Stimulated activated naive B cell treated with anti-CD40 and anti-IgM and Interleukin-4, amounts not matched to agents 10 μg/mL and 1 μg/mL and 100 μg/mL, for 72 hours (primary cell): ENCODE measurements at regions not wholly inside any gene's neighbourhood (a gene's known extent, or its start where the extent isn't known, plus 50 kb on each side); places are given as distances from the start of the nearest gene placed in this dataset.

ENCODE experiments used
- ATAC-seq, 2 donors: fragments of 150-1000 bp; cut with Tn5 transposase; replicated peaks; 2 replicates each; pipeline ENCODE4 v1.10.0; 2021; ENCODE audit warnings: moderate library complexity in 1 of 2
- DNase-seq: peaks from one replicate; pipeline ENCODE4 v3.0.0; 2021
- H3K27ac Mint-ChIP-seq: one replicate; pipeline ENCODE4 v1.8.0; 2022; ENCODE audit warnings: mild to moderate bottlenecking, mixed read lengths
- H3K27me3 Mint-ChIP-seq, 2 donors: one replicate each; pipeline ENCODE4 v1.8.0; 2022; ENCODE audit warnings: mixed read lengths in 2 of 2
- H3K36me3 Mint-ChIP-seq, 2 donors: one replicate each; pipeline ENCODE4 v1.8.0; 2022; ENCODE audit warnings: mixed read lengths in 2 of 2, mild to moderate bottlenecking in 1 of 2
- H3K4me1 Mint-ChIP-seq, 2 donors: one replicate each; pipeline ENCODE4 v1.8.0; 2022; ENCODE audit warnings: mixed read lengths in 2 of 2, mild to moderate bottlenecking in 1 of 2
- H3K4me3 Mint-ChIP-seq, 2 donors: one replicate each; pipeline ENCODE4 v1.8.0; 2022; ENCODE audit warnings: mild to moderate bottlenecking in 2 of 2, mixed read lengths in 2 of 2, moderate library complexity in 1 of 2
- H3K9me3 Mint-ChIP-seq, 2 donors: one replicate each; pipeline ENCODE4 v1.8.0; 2022; ENCODE audit warnings: mixed read lengths in 2 of 2, mild to moderate bottlenecking in 1 of 2

- Mint-ChIP-seq H3K9me3 (peaks cover 11 to 18% of the 10 kb centered on the region in 2 donors), H3K4me3 (no peak overlapping the region), H3K27ac (no peak overlapping the region), H3K27me3 (no peaks in the 10 kb centered on the region), H3K4me1 (no peaks in the 10 kb centered on the region), H3K36me3 (no peaks in the 10 kb centered on the region)
- ATAC-seq, result no peak
- no peak for DNase-seq
These were observed 298.8 kb upstream of the TBX3 start for GRCh38 chr12:114982760-114983159.

GRCh38 chr12:114981036-114981435 lies 297.1 kb upstream of the TBX3 start:
- no peaks in the 10 kb centered on the region for H3K36me3 Mint-ChIP-seq
- H3K4me3 Mint-ChIP-seq, result no peak overlapping the region
- DNase-seq (no peak), ATAC-seq (no peak)
- H3K27me3 Mint-ChIP-seq, result no peaks in the 10 kb centered on the region
- no peak overlapping the region for H3K27ac Mint-ChIP-seq
- no peaks in the 10 kb centered on the region for H3K4me1 Mint-ChIP-seq
- H3K9me3 Mint-ChIP-seq, result peaks cover 5 to 15% of the 10 kb centered on the region in 2 donors

- ATAC-seq (no peak), DNase-seq (no peak)
- Mint-ChIP-seq H3K4me3 (no peak overlapping the region), H3K27ac (no peak overlapping the region), H3K27me3 (peaks cover 0 to 5% of the 10 kb centered on the region in 2 donors), H3K9me3 (peaks cover 6 to 10% of the 10 kb centered on the region in 2 donors), H3K36me3 (no peaks in the 10 kb centered on the region), H3K4me1 (no peaks in the 10 kb centered on the region)
These were observed 293.0 kb upstream of the TBX3 start for GRCh38 chr12:114976959-114977358.

GRCh38 chr12:114976372-114976771 lies 292.4 kb upstream of the TBX3 start:
- Mint-ChIP-seq H3K9me3 (peaks cover 6 to 10% of the 10 kb centered on the region in 2 donors), H3K4me3 (no peak overlapping the region), H3K4me1 (no peaks in the 10 kb centered on the region), H3K27me3 (peaks cover 0 to 5% of the 10 kb centered on the region in 2 donors), H3K27ac (no peak overlapping the region), H3K36me3 (no peaks in the 10 kb centered on the region)
- DNase-seq, result no peak
- no peak for ATAC-seq

GRCh38 chr12:114975640-114976310 lies 291.8 kb upstream of the TBX3 start:
- no peaks in the 10 kb centered on the region for H3K4me1 Mint-ChIP-seq
- no peaks in the 10 kb centered on the region for H3K36me3 Mint-ChIP-seq
- peaks cover 0 to 5% of the 10 kb centered on the region in 2 donors for H3K27me3 Mint-ChIP-seq
- H3K9me3 Mint-ChIP-seq, result peaks cover 6 to 10% of the 10 kb centered on the region in 2 donors
- ATAC-seq (no peak), DNase-seq (no peak)
- no peak overlapping the region for H3K27ac Mint-ChIP-seq
- no peak overlapping the region for H3K4me3 Mint-ChIP-seq

- no peak overlapping the region for H3K27ac Mint-ChIP-seq
These were observed 291.1 kb upstream of the TBX3 start for GRCh38 chr12:114974826-114975639.

GRCh38 chr12:114974333-114974732 lies 290.4 kb upstream of the TBX3 start:
- H3K36me3 Mint-ChIP-seq, result no peaks in the 10 kb centered on the region
- no peak overlapping the region for H3K27ac Mint-ChIP-seq
- H3K4me1 Mint-ChIP-seq, result no peaks in the 10 kb centered on the region
- no peak overlapping the region for H3K4me3 Mint-ChIP-seq
- H3K9me3 Mint-ChIP-seq, result peaks cover 6% of the 10 kb centered on the region in 2 donors
- DNase-seq (no peak), ATAC-seq (no peak)
- H3K27me3 Mint-ChIP-seq, result peaks cover 0 to 5% of the 10 kb centered on the region in 2 donors

More at GRCh38 chr12:114974826-114975639, 291.1 kb upstream of the TBX3 start:
- peaks cover 0 to 5% of the 10 kb centered on the region in 2 donors for H3K27me3 Mint-ChIP-seq
- H3K9me3 Mint-ChIP-seq, result peaks cover 6 to 10% of the 10 kb centered on the region in 2 donors
- ATAC-seq (no peak), DNase-seq (no peak)
- H3K4me1 Mint-ChIP-seq, result no peaks in the 10 kb centered on the region
- H3K36me3 Mint-ChIP-seq, result no peaks in the 10 kb centered on the region
- H3K4me3 Mint-ChIP-seq, result no peak overlapping the region

GRCh38 chr12:114968727-114969126 lies 284.8 kb upstream of the TBX3 start:
- H3K4me1 Mint-ChIP-seq, result no peaks in the 10 kb centered on the region
- no peak overlapping the region for H3K27ac Mint-ChIP-seq
- no peak for ATAC-seq

GRCh38 chr12:114967151-114967550 lies 283.2 kb upstream of the TBX3 start:
- no peaks in the 10 kb centered on the region for H3K36me3 Mint-ChIP-seq

More at GRCh38 chr12:114968727-114969126, 284.8 kb upstream of the TBX3 start:
- no peaks in the 10 kb centered on the region for H3K27me3 Mint-ChIP-seq
- no peak overlapping the region for H3K4me3 Mint-ChIP-seq
- peaks cover under 1 to 3% of the 10 kb centered on the region in 2 donors for H3K9me3 Mint-ChIP-seq
- no peak for DNase-seq
- H3K36me3 Mint-ChIP-seq, result no peaks in the 10 kb centered on the region

GRCh38 chr12:114964841-114965240 lies 280.9 kb upstream of the TBX3 start:
- H3K27me3 Mint-ChIP-seq, result no peaks in the 10 kb centered on the region
- H3K4me3 Mint-ChIP-seq, result no peak overlapping the region
- H3K9me3 Mint-ChIP-seq, result peaks cover 0 to 4% of the 10 kb centered on the region in 2 donors
- DNase-seq, result no peak
- H3K36me3 Mint-ChIP-seq, result no peaks in the 10 kb centered on the region
- ATAC-seq, result no peak
- H3K27ac Mint-ChIP-seq, result no peak overlapping the region
- no peaks in the 10 kb centered on the region for H3K4me1 Mint-ChIP-seq

More at GRCh38 chr12:114967151-114967550, 283.2 kb upstream of the TBX3 start:
- no peaks in the 10 kb centered on the region for H3K4me1 Mint-ChIP-seq
- H3K27ac Mint-ChIP-seq, result no peak overlapping the region
- no peaks in the 10 kb centered on the region for H3K27me3 Mint-ChIP-seq
- ATAC-seq, result no peak
- H3K4me3 Mint-ChIP-seq, result no peak overlapping the region
- no peak for DNase-seq
- peaks cover 0 to 4% of the 10 kb centered on the region in 2 donors for H3K9me3 Mint-ChIP-seq

- Mint-ChIP-seq H3K27me3 (no peaks in the 10 kb centered on the region), H3K27ac (no peak overlapping the region), H3K36me3 (no peaks in the 10 kb centered on the region), H3K4me1 (no peaks in the 10 kb centered on the region), H3K9me3 (peaks cover 0 to 4% of the 10 kb centered on the region in 2 donors), H3K4me3 (no peak overlapping the region)
- DNase-seq (no peak), ATAC-seq (no peak)
These were observed 279.9 kb upstream of the TBX3 start for GRCh38 chr12:114963846-114964245.

- Mint-ChIP-seq H3K36me3 (no peaks in the 10 kb centered on the region), H3K27ac (no peak overlapping the region), H3K4me3 (no peak overlapping the region), H3K4me1 (no peaks in the 10 kb centered on the region), H3K27me3 (no peaks in the 10 kb centered on the region), H3K9me3 (peaks cover 0 to 2% of the 10 kb centered on the region in 2 donors)
- DNase-seq (no peak), ATAC-seq (no peak)
These were observed 277.5 kb upstream of the TBX3 start for GRCh38 chr12:114961491-114961890.

- H3K27ac Mint-ChIP-seq, result no peak overlapping the region
- peaks cover 0 to 2% of the 10 kb centered on the region in 2 donors for H3K9me3 Mint-ChIP-seq
- DNase-seq (no peak), ATAC-seq (no peak)
- no peaks in the 10 kb centered on the region for H3K4me1 Mint-ChIP-seq
- H3K27me3 Mint-ChIP-seq, result no peaks in the 10 kb centered on the region
- no peak overlapping the region for H3K4me3 Mint-ChIP-seq
- no peaks in the 10 kb centered on the region for H3K36me3 Mint-ChIP-seq
These were observed 274.6 kb upstream of the TBX3 start for GRCh38 chr12:114958538-114958937.

- no peaks in the 10 kb centered on the region for H3K4me1 Mint-ChIP-seq
- peaks cover 0 to 2% of the 10 kb centered on the region in 2 donors for H3K9me3 Mint-ChIP-seq
- no peak for ATAC-seq
- H3K27ac Mint-ChIP-seq, result no peak overlapping the region
- no peaks in the 10 kb centered on the region for H3K36me3 Mint-ChIP-seq
- no peaks in the 10 kb centered on the region for H3K27me3 Mint-ChIP-seq
- no peak overlapping the region for H3K4me3 Mint-ChIP-seq
- no peak for DNase-seq
These were observed 273.2 kb upstream of the TBX3 start for GRCh38 chr12:114957225-114957624.
